ENCODE measurements at regions not wholly inside any gene's neighbourhood (a gene's known extent, or its start where the extent isn't known, plus 50 kb on each side); places are given as distances from the start of the nearest gene placed in this dataset.
A peak's percentile ranks its signal among the peaks of the same experiment; 100 is the strongest.
"Not testable (repeated sequence)": the region's sequence is repeated elsewhere in the genome, so short reads cannot be mapped to it uniquely, and the experiment has no call there.

GRCh38 chr9:38326122-38326521 lies 66.4 kb upstream of the ALDH1B1 start:
- Histone ChIP-seq H2AFZ (no peak overlapping the region), H3K9me2 (replicated peaks; ENCODE audit: insufficient read depth) (no peaks in the 10 kb centered on the region), H3K79me2 (no peaks in the 10 kb centered on the region), H4K20me1 (ENCODE audit: insufficient read depth, poor library complexity, severe bottlenecking) (no peaks in the 10 kb centered on the region), H3K36me3 (replicated peaks; ENCODE audit: insufficient read depth, low read depth) (no peaks in the 10 kb centered on the region), H3K4me3 (no peak overlapping the region), H3K4me2 (no peak overlapping the region), H3K4me1 (ENCODE audit: insufficient read depth) (no peaks in the 10 kb centered on the region), H3K9me3 (ENCODE audit: low read depth) (no peaks in the 10 kb centered on the region), H3K27ac (no peak overlapping the region), H3K27me3 (no peaks in the 10 kb centered on the region)
- no peak for TF ChIP-seq EZH2 (IDR thresholded peaks at IDR 0.05; ENCODE audit: borderline replicate concordance)
- TF ChIP-seq CTCF (IDR thresholded peaks at IDR 0.05; ENCODE audit: poor library complexity) = no peak
- no peak for TF ChIP-seq EZH2phosphoT487 (IDR thresholded peaks at IDR 0.05; ENCODE audit: low read depth, severe bottlenecking, unreplicated experiment)
- no peak for DNase-seq (ENCODE audit: low spot score)
- 91% methylated on average over 4 of the region's 4 CpGs for WGBS (ENCODE audit: low lambda C conversion rate, missing lambda C conversion rate)

- not testable (repeated sequence) for H3K9me2 ChIP-seq (replicated peaks; ENCODE audit: insufficient read depth); H3K4me1 ChIP-seq (ENCODE audit: insufficient read depth); DNase-seq (ENCODE audit: low spot score); H3K4me2 ChIP-seq; H3K36me3 ChIP-seq (replicated peaks; ENCODE audit: insufficient read depth, low read depth); H3K27ac ChIP-seq; H2AFZ ChIP-seq; H4K20me1 ChIP-seq (ENCODE audit: insufficient read depth, poor library complexity, severe bottlenecking); H3K27me3 ChIP-seq; H3K9me3 ChIP-seq (ENCODE audit: low read depth); H3K4me3 ChIP-seq; H3K79me2 ChIP-seq
- WGBS (ENCODE audit: low lambda C conversion rate, missing lambda C conversion rate) = 95% methylated on average over 17 of the region's 27 CpGs
Measured at GRCh38 chr9:38324213-38324612, 68.3 kb upstream of the ALDH1B1 start.

GRCh38 chr9:38322937-38323336 lies 69.6 kb upstream of the ALDH1B1 start:
- TF ChIP-seq EZH2phosphoT487 (IDR thresholded peaks at IDR 0.05; ENCODE audit: low read depth, severe bottlenecking, unreplicated experiment) (no peak), EZH2 (IDR thresholded peaks at IDR 0.05; ENCODE audit: borderline replicate concordance) (no peak), CTCF (IDR thresholded peaks at IDR 0.05; ENCODE audit: poor library complexity) (no peak)
- DNase-seq (ENCODE audit: low spot score) = no peak
- H3K9me2 ChIP-seq (replicated peaks; ENCODE audit: insufficient read depth) = no peaks in the 10 kb centered on the region
- H2AFZ ChIP-seq = no peak overlapping the region
- H3K79me2 ChIP-seq = no peaks in the 10 kb centered on the region
- no peaks in the 10 kb centered on the region for H3K36me3 ChIP-seq (replicated peaks; ENCODE audit: insufficient read depth, low read depth)
- 88% methylated on average over 3 of the region's 3 CpGs for WGBS (ENCODE audit: low lambda C conversion rate, missing lambda C conversion rate)
- no peak overlapping the region for H3K4me2 ChIP-seq
- H4K20me1 ChIP-seq (ENCODE audit: insufficient read depth, poor library complexity, severe bottlenecking) = no peaks in the 10 kb centered on the region
- H3K9me3 ChIP-seq (ENCODE audit: low read depth) = no peaks in the 10 kb centered on the region
- peaks cover 14% of the 10 kb centered on the region for H3K4me1 ChIP-seq (ENCODE audit: insufficient read depth)
- H3K27me3 ChIP-seq = no peaks in the 10 kb centered on the region
- no peak overlapping the region for H3K4me3 ChIP-seq
- H3K27ac ChIP-seq = no peak overlapping the region

GRCh38 chr9:38319496-38320173 lies 72.9 kb upstream of the ALDH1B1 start:
- Histone ChIP-seq H3K4me1 (ENCODE audit: insufficient read depth) (peaks cover 14% of the 10 kb centered on the region), H3K4me3 (no peak overlapping the region), H3K9me3 (ENCODE audit: low read depth) (no peaks in the 10 kb centered on the region), H3K4me2 (peak overlapping the region; percentile 54), H4K20me1 (ENCODE audit: insufficient read depth, poor library complexity, severe bottlenecking) (no peaks in the 10 kb centered on the region), H3K36me3 (replicated peaks; ENCODE audit: insufficient read depth, low read depth) (no peaks in the 10 kb centered on the region), H3K27me3 (no peaks in the 10 kb centered on the region), H2AFZ (peak overlapping the region; percentile 17), H3K9me2 (replicated peaks; ENCODE audit: insufficient read depth) (no peaks in the 10 kb centered on the region), H3K79me2 (no peaks in the 10 kb centered on the region), H3K27ac (peak overlapping the region; percentile 48)
- 60% methylated on average over 5 of the region's 5 CpGs for WGBS (ENCODE audit: low lambda C conversion rate, missing lambda C conversion rate)
- no peak for DNase-seq (ENCODE audit: low spot score)
- no peak for TF ChIP-seq EZH2 (IDR thresholded peaks at IDR 0.05; ENCODE audit: borderline replicate concordance)
- TF ChIP-seq CTCF (IDR thresholded peaks at IDR 0.05; ENCODE audit: poor library complexity) = no peak
- TF ChIP-seq EZH2phosphoT487 (IDR thresholded peaks at IDR 0.05; ENCODE audit: low read depth, severe bottlenecking, unreplicated experiment) = no peak
